ENCODE measurements at regions not wholly inside any gene's neighbourhood (a gene's known extent, or its start where the extent isn't known, plus 50 kb on each side); places are given as distances from the start of the nearest gene placed in this dataset.

DNA sequence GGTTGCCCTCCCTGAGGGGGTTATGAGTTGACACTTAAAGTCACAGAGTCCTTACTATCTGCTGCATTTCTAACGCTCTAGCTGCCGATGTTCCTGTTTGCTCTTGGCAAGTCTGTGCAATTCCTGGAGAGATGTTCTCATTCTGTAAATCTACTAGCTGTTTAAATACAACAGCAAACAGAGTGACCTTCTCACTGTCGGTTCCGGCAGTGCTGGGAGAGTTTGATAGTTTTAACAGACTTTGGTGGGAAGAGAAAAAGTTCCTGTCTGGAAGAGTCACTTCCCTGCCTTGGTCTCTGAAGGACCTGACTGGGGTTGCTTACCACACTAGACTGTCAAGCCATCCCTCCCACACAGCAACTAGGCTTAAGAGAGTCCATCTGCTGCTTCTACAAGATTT, 63.3 kb upstream of the ELMO1 start:
- no peak for TF ChIP-seq CTCF (conservative IDR thresholded peaks at IDR 0.05; ENCODE audit: low read depth in 2 of 2)
- TF ChIP-seq EZH2 (IDR thresholded peaks at IDR 0.05; ENCODE audit: low read depth, unreplicated experiment): no peak
